MG63 (cell line): ENCODE measurements at regions not wholly inside any gene's neighbourhood (a gene's known extent, or its start where the extent isn't known, plus 50 kb on each side); places are given as distances from the start of the nearest gene placed in this dataset.
"Not testable (repeated sequence)": the region's sequence is repeated elsewhere in the genome, so short reads cannot be mapped to it uniquely, and the experiment has no call there.

ENCODE experiments used
- DNase-seq: peaks from one replicate; pipeline ENCODE4 v3.0.0-alpha.2; 2020
- H3K27me3 ChIP-seq: fragments of 250-450 bp; sonication (Bioruptor Pico); 2 replicates; pipeline ENCODE4 v1.5.1; 2020; ENCODE audit warnings: mild to moderate bottlenecking, moderate library complexity
- H3K36me3 ChIP-seq: fragments of 250-450 bp; sonication (Bioruptor Pico); 2 replicates; pipeline ENCODE4 v1.5.1; 2020; ENCODE audit warnings: mild to moderate bottlenecking, moderate library complexity
- H3K4me3 ChIP-seq: fragments of 250-450 bp; sonication (Bioruptor Pico); 2 replicates; pipeline ENCODE4 v1.5.1; 2020; ENCODE audit warnings: mild to moderate bottlenecking, moderate library complexity
- H3K9me3 ChIP-seq: fragments of 250-450 bp; sonication (Bioruptor Pico); 2 replicates; pipeline ENCODE4 v1.5.1; 2020; ENCODE audit warnings: mild to moderate bottlenecking, moderate library complexity

DNA sequence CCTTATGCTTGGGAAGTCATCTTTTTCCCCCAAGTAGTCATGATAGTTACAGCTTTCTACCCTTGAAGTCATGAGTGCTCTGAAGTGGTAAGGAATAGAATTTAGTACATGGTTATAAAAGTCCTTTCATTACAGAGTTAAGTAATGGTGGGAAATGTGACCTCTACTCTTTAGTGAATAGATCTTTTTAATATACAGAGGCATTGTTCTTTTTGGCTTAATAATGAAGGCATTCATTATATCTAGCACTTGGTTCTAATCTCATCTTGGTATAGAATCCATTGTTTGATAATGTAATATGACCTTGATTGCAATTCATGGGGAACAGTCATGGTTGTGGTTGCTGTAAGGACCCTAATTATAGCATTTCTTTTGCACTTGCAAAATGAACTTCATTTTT is 125.0 kb upstream of the PRSS12 start:
- H3K27me3 ChIP-seq, DNase-seq, H3K4me3 ChIP-seq, H3K36me3 ChIP-seq, H3K9me3 ChIP-seq: not testable (repeated sequence)

DNA sequence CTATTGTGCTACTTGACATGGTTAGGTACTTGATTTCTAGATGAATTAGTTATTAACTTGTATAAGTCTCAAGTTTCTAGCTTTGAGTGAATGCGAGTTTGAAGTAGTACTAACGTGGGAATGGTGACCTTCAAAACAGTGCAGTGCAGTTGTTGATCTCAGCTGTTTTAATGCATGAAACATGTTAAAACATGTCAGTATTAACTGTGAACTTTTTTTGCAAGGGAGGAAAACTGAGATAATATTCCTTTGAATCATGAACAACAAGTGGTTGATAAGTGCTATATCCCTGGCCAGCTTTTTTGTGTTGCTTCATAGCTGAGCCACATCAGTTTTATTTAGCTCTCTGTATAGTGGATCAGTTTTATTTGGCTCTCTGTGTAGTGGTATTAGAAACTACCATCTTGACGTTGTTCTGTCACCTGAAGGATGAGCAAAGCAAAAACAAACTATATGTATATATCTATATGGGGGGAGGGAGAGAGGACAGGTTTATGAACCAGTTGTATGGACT is 133.1 kb upstream of the PRSS12 start:
- DNase-seq, H3K9me3 ChIP-seq, H3K36me3 ChIP-seq, H3K4me3 ChIP-seq, H3K27me3 ChIP-seq: not testable (repeated sequence)

GRCh38 chr4:118492963-118493362 is 140.2 kb upstream of the PRSS12 start:
- H3K4me3 ChIP-seq, H3K27me3 ChIP-seq, DNase-seq: not testable (repeated sequence)

DNA sequence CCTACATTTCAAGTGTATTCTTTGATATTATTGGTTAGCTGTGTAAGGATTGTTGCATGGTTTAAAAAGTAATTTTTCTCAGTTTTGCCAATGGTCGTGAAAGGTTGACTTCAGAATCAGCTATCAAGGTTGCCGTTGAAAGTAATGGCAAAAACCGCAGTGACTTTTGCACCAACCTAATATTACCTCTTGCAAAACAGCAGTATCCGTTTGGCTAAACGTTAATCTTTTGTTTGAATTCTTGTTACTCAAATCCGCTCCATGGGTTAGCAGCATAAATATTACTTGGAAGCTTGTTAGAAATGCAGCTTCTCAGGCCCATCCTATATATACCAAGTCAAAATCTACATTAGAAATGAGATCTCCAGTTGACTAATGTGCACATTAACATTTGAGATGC is 141.6 kb upstream of the PRSS12 start:
- DNase-seq, H3K4me3 ChIP-seq, H3K27me3 ChIP-seq, H3K36me3 ChIP-seq, H3K9me3 ChIP-seq: not testable (repeated sequence)

More at GRCh38 chr4:118492963-118493362, 140.2 kb upstream of the PRSS12 start:
- H3K9me3 ChIP-seq, H3K36me3 ChIP-seq: not testable (repeated sequence)

DNA sequence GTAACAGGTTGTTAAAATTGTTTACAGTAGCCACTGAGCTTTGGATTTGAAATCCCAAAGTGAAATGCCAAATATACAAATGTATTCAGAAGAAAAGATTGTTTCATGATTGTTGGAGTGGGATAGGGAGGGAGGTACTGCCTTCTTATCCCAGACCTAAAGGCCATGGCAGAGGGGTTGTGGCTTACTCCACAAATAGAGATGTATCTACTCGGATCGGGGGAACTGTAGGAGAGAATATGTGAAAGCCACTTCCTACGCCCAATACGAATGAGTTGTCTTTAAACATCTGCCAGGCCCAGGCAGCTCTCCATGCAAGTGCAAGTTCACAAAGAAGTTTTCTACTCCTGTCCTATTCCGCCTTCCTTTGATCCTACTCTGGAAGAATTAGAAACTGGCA is 150.2 kb upstream of the PRSS12 start:
- not testable (repeated sequence) for H3K27me3 ChIP-seq, H3K36me3 ChIP-seq, DNase-seq, H3K4me3 ChIP-seq, H3K9me3 ChIP-seq

DNA sequence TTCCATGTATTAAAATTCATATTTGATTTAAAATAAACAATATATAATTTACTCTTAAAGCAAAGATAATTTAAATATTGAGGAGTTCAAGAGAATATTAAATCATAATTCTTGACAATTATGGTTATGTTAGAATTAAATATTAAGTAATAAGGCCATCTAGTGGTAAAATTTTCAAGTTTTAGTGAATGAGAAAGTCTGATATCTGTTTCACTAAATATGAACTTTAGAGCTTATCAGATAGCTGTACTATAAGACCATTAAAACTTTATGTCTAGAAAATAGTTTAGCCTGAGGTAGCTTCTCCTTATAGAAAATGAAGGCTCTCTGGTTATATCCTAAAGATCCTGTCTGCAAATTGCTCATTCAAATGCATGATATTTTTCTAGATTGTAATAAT is 152.1 kb upstream of the PRSS12 start:
- H3K27me3 ChIP-seq, H3K9me3 ChIP-seq, H3K36me3 ChIP-seq, H3K4me3 ChIP-seq, DNase-seq: not testable (repeated sequence)

DNA sequence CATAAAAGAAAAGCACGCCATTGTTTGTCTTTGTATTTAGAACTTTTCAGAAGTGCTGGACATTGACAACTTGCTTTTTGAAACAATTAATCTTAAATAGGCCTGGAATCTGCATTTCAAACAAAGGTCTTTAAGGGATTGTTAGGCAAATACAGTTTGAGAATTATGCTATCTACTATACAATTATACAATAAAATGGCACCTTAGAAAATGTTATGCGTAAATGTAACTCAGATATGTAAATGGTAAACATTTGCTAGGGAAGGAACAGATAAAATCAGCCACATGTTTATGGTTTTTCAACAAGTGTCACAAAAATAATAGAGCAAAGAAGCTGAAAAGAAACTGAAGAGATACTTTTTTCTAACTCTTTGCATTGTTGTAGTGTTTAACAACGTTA is 152.7 kb upstream of the PRSS12 start:
- not testable (repeated sequence) for DNase-seq, H3K9me3 ChIP-seq, H3K4me3 ChIP-seq, H3K27me3 ChIP-seq, H3K36me3 ChIP-seq

DNA sequence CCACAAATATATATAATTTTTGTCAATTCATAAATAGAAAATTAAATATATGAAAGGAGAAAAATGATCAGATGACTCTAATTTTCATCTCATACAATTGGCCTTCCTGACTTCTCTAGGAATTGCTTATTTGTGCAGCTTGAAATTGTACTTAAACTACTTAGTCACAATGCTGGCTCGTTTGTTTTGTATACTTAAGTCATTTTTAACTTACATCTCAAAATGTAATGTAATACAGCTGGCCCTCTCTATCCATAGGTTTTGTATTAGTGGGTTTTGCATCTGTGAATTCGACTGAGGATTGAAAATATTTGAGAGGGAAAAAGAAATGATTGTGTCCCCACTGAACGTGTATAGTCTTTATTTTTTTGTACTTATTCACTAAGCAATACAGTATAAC is 160.1 kb upstream of the PRSS12 start:
- not testable (repeated sequence) for DNase-seq, H3K36me3 ChIP-seq

DNA sequence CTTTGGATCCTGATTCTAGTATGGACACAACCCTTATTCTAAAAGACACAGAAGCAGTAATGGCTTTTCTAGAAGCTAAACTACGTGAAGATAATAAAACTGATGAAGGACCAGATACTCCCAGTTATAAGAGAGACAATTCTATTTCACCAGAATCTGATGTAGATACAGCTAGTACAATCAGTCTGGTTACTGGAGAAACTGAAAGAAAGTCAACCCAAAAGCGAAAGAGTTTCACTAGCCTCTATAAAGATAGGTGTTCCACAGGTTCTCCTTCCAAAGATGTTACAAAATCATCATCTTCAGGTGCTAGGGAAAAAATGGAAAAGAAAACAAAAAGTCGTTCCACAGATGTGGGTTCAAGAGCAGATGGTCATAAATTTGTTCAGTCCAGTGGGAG is 161.5 kb upstream of the PRSS12 start:
- DNase-seq, H3K9me3 ChIP-seq, H3K36me3 ChIP-seq, H3K4me3 ChIP-seq, H3K27me3 ChIP-seq: not testable (repeated sequence)

More for the DNA sequence above, 160.1 kb upstream of the PRSS12 start:
- not testable (repeated sequence) for H3K9me3 ChIP-seq, H3K4me3 ChIP-seq, H3K27me3 ChIP-seq

- H3K27me3 ChIP-seq, H3K9me3 ChIP-seq, DNase-seq, H3K4me3 ChIP-seq, H3K36me3 ChIP-seq: not testable (repeated sequence)
Observed at GRCh38 chr4:118516107-118516506, 163.3 kb upstream of the PRSS12 start.

DNA sequence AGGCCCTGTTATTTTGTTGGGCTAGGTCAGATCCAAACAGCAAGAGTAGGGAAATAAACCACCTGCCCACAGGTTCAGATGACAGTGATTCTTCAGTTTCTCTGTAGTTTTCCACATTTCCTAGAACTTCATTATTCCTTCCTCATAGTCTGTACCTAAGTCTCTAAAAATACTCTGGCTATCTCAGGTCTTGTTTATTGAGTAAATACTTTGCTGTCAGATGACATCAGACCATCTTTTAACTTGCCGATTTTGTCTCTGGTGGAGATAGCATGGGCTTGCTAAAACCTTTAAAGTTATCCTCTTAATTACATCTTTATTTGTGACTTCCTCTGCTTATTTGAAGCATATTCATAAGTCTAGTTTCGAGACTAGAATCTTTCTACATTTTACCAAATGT is 155.1 kb upstream of the METTL14 start:
- H3K9me3 ChIP-seq, DNase-seq, H3K36me3 ChIP-seq, H3K27me3 ChIP-seq, H3K4me3 ChIP-seq: not testable (repeated sequence)

GRCh38 chr4:118531947-118532346 is 153.2 kb upstream of the METTL14 start:
- not testable (repeated sequence) for H3K27me3 ChIP-seq, H3K9me3 ChIP-seq, DNase-seq, H3K4me3 ChIP-seq, H3K36me3 ChIP-seq

GRCh38 chr4:118535788-118536187 is 149.4 kb upstream of the METTL14 start:
- not testable (repeated sequence) for H3K9me3 ChIP-seq, H3K4me3 ChIP-seq, H3K36me3 ChIP-seq, DNase-seq, H3K27me3 ChIP-seq

DNA sequence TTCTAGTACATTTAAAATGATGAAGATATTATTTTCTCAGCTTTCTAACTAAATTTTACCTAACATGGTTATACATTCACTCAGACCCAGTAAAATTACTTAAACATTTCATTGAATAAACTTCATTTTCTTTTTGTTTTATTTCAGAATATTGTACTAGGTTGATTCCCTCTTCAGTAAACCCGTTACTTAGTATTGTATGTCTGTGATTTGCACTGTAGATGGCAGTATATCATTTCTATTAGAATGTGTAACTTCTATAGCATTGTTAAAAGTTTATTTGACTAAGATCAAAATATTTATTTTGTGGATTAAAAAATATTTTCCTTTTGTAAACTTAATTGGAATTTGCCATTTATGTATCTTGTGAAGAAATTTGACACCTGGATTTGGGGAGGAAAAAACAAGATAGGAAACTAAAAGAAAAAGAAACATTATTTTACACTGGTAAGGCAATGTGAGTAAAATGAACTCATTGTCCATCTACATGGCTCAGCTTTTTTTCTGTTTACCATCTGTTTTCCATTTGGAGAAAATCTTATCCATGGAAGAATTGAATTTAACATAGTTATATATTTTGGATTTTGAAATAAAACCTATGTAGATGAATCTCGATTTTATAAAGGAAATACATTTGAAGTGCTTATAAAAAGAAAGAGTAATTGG is 145.6 kb upstream of the METTL14 start:
- H3K36me3 ChIP-seq, result not testable (repeated sequence)

GRCh38 chr4:118556576-118556975 is 128.6 kb upstream of the METTL14 start:
- not testable (repeated sequence) for H3K9me3 ChIP-seq, H3K4me3 ChIP-seq, DNase-seq, H3K36me3 ChIP-seq, H3K27me3 ChIP-seq

More for the DNA sequence above, 145.6 kb upstream of the METTL14 start:
- H3K9me3 ChIP-seq, DNase-seq, H3K27me3 ChIP-seq, H3K4me3 ChIP-seq: not testable (repeated sequence)

DNA sequence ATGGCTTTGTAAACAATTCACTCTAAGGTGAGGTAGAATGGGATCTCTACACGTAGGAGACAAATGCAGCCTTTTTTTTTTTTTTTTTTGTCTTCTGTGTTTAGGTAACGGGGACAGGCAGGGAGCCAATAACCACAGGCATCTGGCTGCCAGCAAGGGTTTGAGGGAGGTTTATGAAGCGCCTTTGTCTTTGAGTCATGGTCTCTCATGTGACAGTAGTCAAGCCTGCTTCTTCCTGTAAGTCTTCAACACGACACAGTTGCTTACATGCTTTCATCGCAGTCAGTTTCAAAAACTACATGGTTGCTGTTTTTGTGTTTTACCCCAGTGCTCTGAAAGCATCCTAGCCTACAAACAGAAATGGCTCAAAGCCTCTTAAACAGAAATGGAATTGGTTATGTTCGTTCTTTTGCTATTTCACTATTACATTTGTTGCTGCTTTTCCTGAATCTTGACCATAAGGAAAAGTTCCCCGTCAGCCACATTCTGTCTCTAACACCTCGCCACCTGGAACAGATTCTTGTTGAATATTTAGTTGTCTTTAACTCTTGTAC is 127.8 kb upstream of the METTL14 start:
- Histone ChIP-seq H3K4me3 (no peak overlapping the region), H3K27me3 (no peaks in the 10 kb centered on the region), H3K9me3 (no peaks in the 10 kb centered on the region), H3K36me3 (no peaks in the 10 kb centered on the region)
- peak; percentile 23 for DNase-seq

DNA sequence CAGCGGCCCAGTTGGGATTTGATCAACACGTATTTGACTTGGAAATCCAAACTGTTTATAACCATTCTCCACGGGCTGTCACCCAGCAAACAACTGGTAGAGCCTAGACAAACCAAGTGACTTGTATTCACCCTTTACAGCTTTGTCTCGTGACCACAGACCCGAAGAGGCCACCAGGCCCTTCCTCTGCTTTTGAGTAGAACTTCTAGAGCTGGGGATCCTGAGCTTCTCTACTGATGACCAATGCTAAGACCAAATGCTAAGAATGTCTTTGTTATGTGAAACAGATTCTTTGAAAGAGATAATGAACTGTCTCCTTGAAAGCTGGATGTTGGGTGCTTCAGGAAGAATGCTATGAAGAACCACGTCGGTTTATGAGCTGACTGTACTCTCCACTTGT is 127.0 kb upstream of the METTL14 start:
- not testable (repeated sequence) for DNase-seq, H3K4me3 ChIP-seq, H3K27me3 ChIP-seq, H3K36me3 ChIP-seq, H3K9me3 ChIP-seq

- DNase-seq, H3K27me3 ChIP-seq, H3K9me3 ChIP-seq, H3K4me3 ChIP-seq, H3K36me3 ChIP-seq: not testable (repeated sequence)
Observed at GRCh38 chr4:118561559-118561958, 123.6 kb upstream of the METTL14 start.
